Endothelial cell (in vitro differentiated cells): ENCODE measurements at regions not wholly inside any gene's neighbourhood (a gene's known extent, or its start where the extent isn't known, plus 50 kb on each side); places are given as distances from the start of the nearest gene placed in this dataset.

Source experiments
- DNase-seq: peaks from one replicate; pipeline ENCODE4 v3.0.0; 2021; ENCODE audit warnings: low spot score
- H3K27ac Mint-ChIP-seq: one replicate; pipeline ENCODE4 v1.8.0; 2021; ENCODE audit warnings: mixed read lengths, inconsistent platforms; ENCODE audit not compliant: unreplicated experiment
- H3K27me3 Mint-ChIP-seq: one replicate; pipeline ENCODE4 v1.8.0; 2021; ENCODE audit warnings: mild to moderate bottlenecking, moderate library complexity, mixed read lengths, inconsistent platforms; ENCODE audit not compliant: unreplicated experiment
- H3K36me3 Mint-ChIP-seq: one replicate; pipeline ENCODE4 v1.8.0; 2021; ENCODE audit warnings: mild to moderate bottlenecking, low read depth, mixed read lengths, inconsistent platforms; ENCODE audit not compliant: unreplicated experiment
- H3K4me1 Mint-ChIP-seq: one replicate; pipeline ENCODE4 v1.8.0; 2021; ENCODE audit warnings: mild to moderate bottlenecking, mixed read lengths, inconsistent platforms; ENCODE audit not compliant: unreplicated experiment
- H3K4me3 Mint-ChIP-seq: one replicate; pipeline ENCODE4 v1.8.0; 2021; ENCODE audit warnings: mild to moderate bottlenecking, mixed read lengths, inconsistent platforms; ENCODE audit not compliant: unreplicated experiment
- H3K9me3 Mint-ChIP-seq: one replicate; pipeline ENCODE4 v1.8.0; 2021; ENCODE audit warnings: mixed read lengths, inconsistent platforms; ENCODE audit not compliant: unreplicated experiment
- CTCF ChIP-seq: fragments of 200-600 bp; sonication (generic); IDR thresholded peaks from one replicate; pipeline ENCODE4 v1.5.0; 2021; ENCODE audit warnings: antibody characterized with exemption; ENCODE audit not compliant: unreplicated experiment

DNA sequence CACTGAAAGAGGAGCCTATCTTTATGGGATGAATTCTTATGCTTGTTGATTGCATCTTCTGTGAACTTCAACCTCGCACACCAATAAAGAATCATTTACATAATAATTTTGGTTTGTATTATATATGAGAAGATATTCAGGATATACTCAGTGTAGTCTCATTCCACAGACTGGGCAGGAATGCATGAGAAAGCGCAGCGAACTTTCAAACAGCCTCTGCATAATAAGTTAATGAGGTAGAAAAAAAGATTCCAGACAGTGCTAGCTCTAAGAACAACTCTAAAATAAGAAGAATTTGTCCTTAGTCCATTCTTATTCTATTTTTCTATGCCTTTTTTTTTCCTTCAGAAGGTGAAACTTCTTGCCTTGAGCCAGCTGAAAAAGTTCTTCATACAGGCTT is 224.3 kb upstream of the CTSO start:
- no peak for TF ChIP-seq CTCF
- Mint-ChIP-seq H3K36me3 (no peaks in the 10 kb centered on the region), H3K27me3 (no peaks in the 10 kb centered on the region)

GRCh38 chr4:156176896-156177295 is 223.2 kb upstream of the CTSO start:
- no peak for TF ChIP-seq CTCF
- Mint-ChIP-seq H3K27ac (no peak overlapping the region), H3K36me3 (no peaks in the 10 kb centered on the region), H3K9me3 (no peaks in the 10 kb centered on the region), H3K4me3 (no peak overlapping the region), H3K4me1 (no peaks in the 10 kb centered on the region), H3K27me3 (no peaks in the 10 kb centered on the region)
- no peak for DNase-seq

More for the DNA sequence above, 224.3 kb upstream of the CTSO start:
- no peak for DNase-seq
- Mint-ChIP-seq H3K27ac (no peak overlapping the region), H3K4me3 (no peak overlapping the region), H3K9me3 (no peaks in the 10 kb centered on the region), H3K4me1 (no peaks in the 10 kb centered on the region)

- H3K4me3 Mint-ChIP-seq = no peak overlapping the region
- no peak overlapping the region for H3K27ac Mint-ChIP-seq
- peaks cover 10% of the 10 kb centered on the region for H3K4me1 Mint-ChIP-seq
- DNase-seq = no peak
- no peak for TF ChIP-seq CTCF
- no peaks in the 10 kb centered on the region for H3K27me3 Mint-ChIP-seq
- no peaks in the 10 kb centered on the region for H3K36me3 Mint-ChIP-seq
- H3K9me3 Mint-ChIP-seq = no peaks in the 10 kb centered on the region
These were observed 220.3 kb upstream of the CTSO start for GRCh38 chr4:156173937-156174336.

- Mint-ChIP-seq H3K9me3 (no peaks in the 10 kb centered on the region), H3K4me3 (no peak overlapping the region), H3K27ac (no peak overlapping the region), H3K4me1 (peaks cover 10% of the 10 kb centered on the region), H3K27me3 (no peaks in the 10 kb centered on the region), H3K36me3 (no peaks in the 10 kb centered on the region)
- DNase-seq = no peak
- TF ChIP-seq CTCF = no peak
These were observed 219.8 kb upstream of the CTSO start for GRCh38 chr4:156173486-156173885.

GRCh38 chr4:156169861-156170260 is 216.2 kb upstream of the CTSO start:
- DNase-seq = peak; percentile 12
- TF ChIP-seq CTCF = no peak
- peak overlapping the region; percentile 70 for H3K27ac Mint-ChIP-seq

More at GRCh38 chr4:156169861-156170260, 216.2 kb upstream of the CTSO start:
- Mint-ChIP-seq H3K36me3 (no peaks in the 10 kb centered on the region), H3K4me1 (peaks cover 10% of the 10 kb centered on the region), H3K9me3 (no peaks in the 10 kb centered on the region), H3K27me3 (no peaks in the 10 kb centered on the region), H3K4me3 (no peak overlapping the region)
